Choroid plexus epithelial cell (primary cell): ENCODE measurements at regions not wholly inside any gene's neighbourhood (a gene's known extent, or its start where the extent isn't known, plus 50 kb on each side); places are given as distances from the start of the nearest gene placed in this dataset.

Experiments used
- DNase-seq: peaks from one replicate; pipeline ENCODE4 v3.0.0-alpha.2; 2010; ENCODE audit warnings: low read depth
- H3K4me3 ChIP-seq: 2 replicates; pipeline ENCODE4 v1.5.1; 2011; ENCODE audit warnings: low read depth, mild to moderate bottlenecking, control low read depth, low read length, moderate library complexity
- TF ChIP-seq, protein P1 (sequence below): conservative IDR thresholded peaks from 2 replicates; pipeline ENCODE4 v1.5.1; 2011; ENCODE audit warnings: low read depth, mild to moderate bottlenecking, control low read depth, inconsistent platforms, low read length, moderate library complexity

DNA sequence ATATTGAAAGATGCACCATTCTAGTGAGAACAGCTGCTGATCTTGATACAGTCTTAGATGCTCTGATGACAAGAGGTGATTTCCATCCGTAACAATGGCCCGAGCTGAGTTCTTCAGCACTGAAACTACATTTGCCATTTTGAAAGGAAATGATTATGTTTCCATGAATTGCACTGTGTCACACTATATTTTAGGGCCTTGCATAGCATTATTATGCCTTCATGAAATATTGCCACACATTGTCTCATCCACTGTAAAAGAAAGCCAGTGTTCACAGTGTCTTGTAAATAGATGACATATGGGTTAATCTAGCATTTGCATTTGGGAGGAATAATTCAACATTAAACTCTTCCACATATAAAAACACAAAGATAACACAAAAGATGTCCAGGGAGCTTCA lies 438.3 kb upstream of the PSMD7 start:
- TF ChIP-seq, protein P1, sequence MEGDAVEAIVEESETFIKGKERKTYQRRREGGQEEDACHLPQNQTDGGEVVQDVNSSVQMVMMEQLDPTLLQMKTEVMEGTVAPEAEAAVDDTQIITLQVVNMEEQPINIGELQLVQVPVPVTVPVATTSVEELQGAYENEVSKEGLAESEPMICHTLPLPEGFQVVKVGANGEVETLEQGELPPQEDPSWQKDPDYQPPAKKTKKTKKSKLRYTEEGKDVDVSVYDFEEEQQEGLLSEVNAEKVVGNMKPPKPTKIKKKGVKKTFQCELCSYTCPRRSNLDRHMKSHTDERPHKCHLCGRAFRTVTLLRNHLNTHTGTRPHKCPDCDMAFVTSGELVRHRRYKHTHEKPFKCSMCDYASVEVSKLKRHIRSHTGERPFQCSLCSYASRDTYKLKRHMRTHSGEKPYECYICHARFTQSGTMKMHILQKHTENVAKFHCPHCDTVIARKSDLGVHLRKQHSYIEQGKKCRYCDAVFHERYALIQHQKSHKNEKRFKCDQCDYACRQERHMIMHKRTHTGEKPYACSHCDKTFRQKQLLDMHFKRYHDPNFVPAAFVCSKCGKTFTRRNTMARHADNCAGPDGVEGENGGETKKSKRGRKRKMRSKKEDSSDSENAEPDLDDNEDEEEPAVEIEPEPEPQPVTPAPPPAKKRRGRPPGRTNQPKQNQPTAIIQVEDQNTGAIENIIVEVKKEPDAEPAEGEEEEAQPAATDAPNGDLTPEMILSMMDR: no peak
- no peak overlapping the region for H3K4me3 ChIP-seq
- DNase-seq: no peak

- TF ChIP-seq, protein P1: no peak
- DNase-seq: no peak
- no peak overlapping the region for H3K4me3 ChIP-seq
Observed at GRCh38 chr16:73853968-73854367, 442.6 kb upstream of the PSMD7 start.

GRCh38 chr16:73852561-73852960 lies 444.1 kb upstream of the PSMD7 start:
- no peak for DNase-seq
- TF ChIP-seq, protein P1: no peak
- H3K4me3 ChIP-seq: no peak overlapping the region

GRCh38 chr16:73848993-73849392 lies 447.6 kb upstream of the PSMD7 start:
- H3K4me3 ChIP-seq: no peak overlapping the region
- TF ChIP-seq, protein P1: no peak
- DNase-seq: no peak

GRCh38 chr16:73847090-73847489 lies 449.5 kb upstream of the PSMD7 start:
- DNase-seq: no peak
- no peak overlapping the region for H3K4me3 ChIP-seq
- TF ChIP-seq, protein P1: no peak

GRCh38 chr16:73846356-73846755 lies 450.3 kb upstream of the PSMD7 start:
- H3K4me3 ChIP-seq: no peak overlapping the region

DNA sequence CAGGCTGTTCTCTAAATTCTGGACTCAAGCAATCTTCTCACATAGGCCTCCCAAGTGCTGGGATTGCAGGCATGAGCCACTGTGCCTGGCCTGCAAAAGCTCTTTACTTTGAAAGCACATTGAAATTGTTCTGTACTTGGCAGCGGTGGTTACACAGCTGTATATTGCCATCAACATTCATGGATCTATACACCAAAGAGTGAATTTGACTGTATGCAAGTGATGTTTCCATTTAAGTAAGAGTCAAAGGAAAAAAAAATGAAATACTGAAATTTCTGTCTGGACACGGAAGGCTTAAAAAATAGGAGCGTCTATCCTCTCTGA lies 450.6 kb upstream of the PSMD7 start:
- TF ChIP-seq, protein P1: no peak

More at GRCh38 chr16:73846356-73846755, 450.3 kb upstream of the PSMD7 start:
- DNase-seq: no peak
- TF ChIP-seq, protein P1: no peak

More for the DNA sequence above, 450.6 kb upstream of the PSMD7 start:
- DNase-seq: no peak
- H3K4me3 ChIP-seq: no peak overlapping the region
